ENCODE measurements at regions not wholly inside any gene's neighbourhood (a gene's known extent, or its start where the extent isn't known, plus 50 kb on each side); places are given as distances from the start of the nearest gene placed in this dataset.
"Not testable (repeated sequence)": the region's sequence is repeated elsewhere in the genome, so short reads cannot be mapped to it uniquely, and the experiment has no call there.

DNA sequence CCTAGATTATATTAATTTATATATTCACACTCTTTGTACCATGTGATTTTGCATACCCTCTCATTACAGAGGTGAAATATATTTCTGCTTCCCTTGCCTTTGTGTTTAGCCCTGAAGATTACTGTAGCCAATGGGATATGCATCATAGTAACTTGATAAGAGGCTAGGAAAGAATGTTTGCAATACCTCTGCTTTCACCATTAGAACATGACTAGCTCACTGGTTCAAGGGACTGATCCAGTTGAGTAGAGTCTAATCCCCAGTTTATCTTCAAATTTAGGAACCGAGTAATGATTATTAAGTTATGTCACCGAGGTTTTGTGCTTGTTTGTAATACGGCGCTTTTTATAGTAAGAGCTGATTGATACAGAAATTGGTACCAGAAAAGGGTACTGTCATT, 552.6 kb upstream of the GJE1 start:
- DNase-seq (ENCODE audit: low read depth): peak; percentile 57

DNA sequence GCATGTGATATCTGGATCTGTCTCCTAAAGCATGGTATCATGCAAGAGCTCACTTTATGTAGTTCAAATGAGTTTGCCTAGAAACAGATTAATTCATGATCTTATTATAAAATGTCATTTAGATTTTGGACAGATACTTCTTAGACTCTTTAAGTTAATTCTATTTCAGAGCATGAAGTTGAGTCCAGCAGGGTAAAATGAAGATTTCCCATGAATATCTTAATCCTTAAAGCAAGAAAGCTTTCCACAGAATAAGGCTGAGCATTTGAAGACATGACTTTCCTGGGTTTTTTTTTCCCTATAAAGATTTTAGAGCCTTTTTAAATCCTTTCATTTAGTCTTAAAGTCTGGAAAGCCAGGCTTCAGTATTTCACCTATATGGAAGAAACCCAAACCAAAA, 556.0 kb upstream of the GJE1 start:
- no peak for DNase-seq (ENCODE audit: low read depth)

DNA sequence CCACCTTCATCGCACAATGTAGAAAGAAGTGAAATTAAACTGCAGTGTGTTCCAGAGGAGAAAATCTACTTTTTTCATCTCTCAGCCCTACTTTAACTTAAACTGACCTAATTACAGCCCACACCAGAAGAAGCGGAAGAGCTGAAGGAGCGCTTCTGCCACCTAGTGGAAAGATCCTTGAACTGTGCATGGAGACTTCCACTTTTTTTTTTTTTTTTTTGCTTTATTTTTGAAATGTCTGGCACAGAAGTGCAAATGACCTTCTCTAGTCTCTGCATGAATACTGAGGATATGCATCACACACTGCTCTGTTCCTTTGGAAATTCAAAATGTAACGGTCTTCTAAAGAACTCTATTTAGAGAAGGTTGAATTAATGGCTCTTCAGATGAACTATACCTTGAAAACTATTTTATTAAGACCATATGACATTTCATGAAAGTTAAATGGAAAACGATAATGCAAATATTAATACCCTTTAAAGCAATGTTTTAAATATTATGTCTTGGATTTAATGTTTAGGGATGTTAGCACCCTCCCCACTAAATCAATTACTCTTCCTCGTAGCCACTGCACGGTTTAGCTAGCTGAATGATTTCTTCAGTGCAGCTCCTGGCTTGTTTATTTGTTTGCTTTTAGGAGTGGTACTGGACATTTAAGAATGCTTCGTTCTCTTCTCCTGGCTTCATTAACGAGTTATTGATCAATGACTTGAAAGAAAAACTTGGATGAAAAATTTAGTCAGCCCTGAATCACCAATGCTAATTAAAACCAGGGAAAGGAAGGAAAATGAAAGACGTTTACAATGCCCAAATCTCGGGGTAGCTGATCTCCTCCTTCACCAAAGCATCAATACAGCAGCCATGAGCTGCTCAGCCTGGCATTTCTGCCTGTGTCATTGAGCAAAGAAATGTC, 569.6 kb upstream of the GJE1 start:
- DNase-seq (ENCODE audit: low read depth): peak; percentile 86

DNA sequence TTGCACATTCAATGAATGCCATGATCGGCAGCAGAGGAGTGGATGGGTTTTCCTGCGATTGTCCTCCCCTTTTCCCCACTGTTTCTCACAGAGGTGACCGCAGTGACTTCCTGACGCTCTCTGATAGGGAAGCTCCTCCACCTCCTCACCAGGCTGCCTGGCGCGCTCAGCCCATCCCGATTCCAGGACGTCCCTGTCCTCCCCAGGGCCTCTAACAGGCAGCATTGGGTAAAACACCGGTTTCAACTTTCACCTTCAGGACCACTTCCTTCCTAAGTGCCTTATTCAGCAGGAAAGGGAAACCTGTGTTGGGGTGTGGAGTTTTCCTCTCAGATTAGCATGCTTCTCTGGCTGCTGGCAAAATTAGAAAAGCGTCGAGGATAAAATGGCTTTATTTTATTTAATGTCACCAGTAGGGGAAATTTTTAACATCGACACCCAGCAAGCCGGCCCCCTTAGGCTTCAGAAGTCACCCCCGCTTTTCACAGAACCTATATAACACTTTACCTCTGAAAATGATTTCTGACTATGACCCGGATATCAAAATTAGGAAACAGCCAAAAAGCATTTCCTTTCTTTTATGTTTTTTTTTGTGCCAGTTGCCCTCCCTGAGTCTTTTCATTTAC, 570.4 kb upstream of the GJE1 start:
- peak; percentile 9 for DNase-seq (ENCODE audit: low read depth)

DNA sequence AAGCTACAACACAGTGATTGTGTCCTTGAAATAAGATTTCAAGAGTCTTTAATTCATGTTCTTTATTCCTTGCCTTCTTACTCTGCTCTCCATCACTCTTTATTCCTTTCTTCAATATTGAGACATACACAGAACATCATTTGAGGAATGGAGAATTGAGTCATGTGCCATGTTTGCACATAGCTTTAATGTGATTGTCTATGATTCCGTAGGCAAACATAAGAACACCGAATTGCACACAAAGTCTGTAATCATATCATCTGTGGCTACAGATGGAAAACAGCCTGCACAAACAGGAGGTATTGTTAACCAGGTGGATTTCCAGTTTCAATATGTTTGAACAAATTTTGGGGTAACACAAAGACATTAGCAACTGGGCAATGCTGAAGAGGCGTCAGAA, 571.6 kb upstream of the GJE1 start:
- DNase-seq (ENCODE audit: low read depth): no peak

DNA sequence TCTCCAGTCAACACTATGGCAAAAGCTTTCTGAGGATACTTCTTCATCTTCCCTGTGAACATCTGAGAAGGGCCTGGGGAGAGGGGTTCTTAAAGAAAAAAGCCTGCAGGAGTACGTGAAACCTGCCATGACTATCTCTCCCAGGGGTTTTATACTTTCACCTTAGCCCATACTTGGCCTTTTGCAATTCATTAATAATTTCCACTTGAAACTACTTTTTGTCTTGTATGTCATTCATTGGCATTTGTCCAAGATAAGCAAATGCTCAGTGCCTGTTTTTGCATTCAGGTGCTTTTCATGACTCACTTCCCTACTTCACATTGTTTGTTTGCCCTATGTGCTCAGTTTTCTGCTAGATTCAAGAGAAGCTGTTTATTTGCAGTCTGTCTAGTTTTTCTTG, 580.3 kb upstream of the GJE1 start:
- peak; percentile 58 for DNase-seq (ENCODE audit: low read depth)

DNA sequence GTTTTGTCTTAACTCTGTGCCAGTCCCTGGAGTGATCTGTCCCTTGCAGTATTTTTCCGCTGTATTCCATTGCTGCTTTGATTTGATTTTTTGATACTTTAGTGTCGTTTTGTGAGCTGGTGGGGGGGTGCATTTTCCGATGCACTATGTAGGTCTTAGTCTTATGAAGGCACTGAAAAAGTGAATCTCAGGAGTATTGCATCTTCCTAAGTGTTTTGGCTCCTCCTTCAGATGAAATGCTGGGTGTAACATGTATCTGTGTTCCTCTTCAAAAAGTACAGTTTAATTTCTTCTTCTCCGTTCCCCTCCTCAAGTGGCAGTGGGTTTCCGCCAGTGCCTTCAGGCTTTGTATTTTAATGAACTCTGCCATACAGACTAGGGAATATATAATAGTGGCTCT, 580.7 kb upstream of the GJE1 start:
- no peak for DNase-seq (ENCODE audit: low read depth)

DNA sequence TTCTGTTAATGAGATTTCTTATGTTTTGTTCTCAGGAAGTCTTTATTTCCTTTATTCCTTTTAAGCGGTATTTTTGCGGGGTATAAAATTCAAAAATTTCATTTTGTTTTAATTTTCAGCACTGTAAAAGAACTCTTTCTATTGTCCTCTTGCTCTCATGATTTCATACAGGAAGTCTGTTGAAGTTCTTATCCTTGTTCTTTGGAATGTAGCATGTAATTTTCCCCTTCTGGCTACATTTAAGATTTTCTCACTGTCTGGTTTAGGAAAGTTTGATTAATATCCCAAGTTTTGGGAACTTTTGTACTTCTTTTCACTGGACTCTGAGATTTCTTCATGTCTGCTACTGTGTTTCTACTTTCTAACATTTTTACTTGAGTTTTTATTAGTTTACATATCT, 581.4 kb upstream of the GJE1 start:
- DNase-seq (ENCODE audit: low read depth): peak; percentile 11

DNA sequence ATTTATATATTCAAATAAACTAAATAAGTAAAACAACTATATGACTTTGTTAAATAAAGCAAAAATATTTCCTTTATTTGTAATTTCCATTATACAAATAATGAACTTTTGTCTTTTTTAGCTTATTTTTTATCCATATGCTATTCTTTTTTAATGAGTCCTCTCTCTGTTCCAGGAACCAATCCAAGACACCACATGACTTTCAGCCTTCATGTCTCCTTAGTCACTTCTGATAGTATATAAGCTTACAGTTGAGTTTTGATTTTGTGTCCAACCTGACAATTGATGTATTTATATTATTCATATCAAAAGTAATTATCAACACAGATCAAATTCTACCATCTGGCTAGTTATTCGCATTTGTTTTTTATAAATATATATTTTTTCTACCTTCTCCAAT, 582.3 kb upstream of the GJE1 start:
- no peak for DNase-seq (ENCODE audit: low read depth)

DNA sequence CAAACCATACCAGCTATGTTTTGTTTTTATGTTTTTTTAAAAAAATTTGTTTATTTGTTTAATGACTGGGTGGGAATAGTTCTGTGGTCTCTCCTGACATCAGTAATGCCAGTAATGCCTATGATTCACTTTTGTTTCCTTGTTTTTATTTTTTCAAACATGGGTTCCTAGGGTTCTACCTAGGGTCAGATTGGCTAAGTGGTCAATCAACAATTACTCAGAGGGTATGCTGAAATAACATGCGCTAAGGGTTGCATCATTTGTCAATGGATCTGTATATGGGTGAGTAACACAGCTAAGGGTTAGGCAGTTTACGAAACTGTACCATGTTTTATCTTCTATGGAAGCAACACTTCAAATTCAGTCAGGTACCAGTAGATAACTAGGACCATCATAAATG, 583.8 kb upstream of the GJE1 start:
- DNase-seq (ENCODE audit: low read depth): peak; percentile 85

DNA sequence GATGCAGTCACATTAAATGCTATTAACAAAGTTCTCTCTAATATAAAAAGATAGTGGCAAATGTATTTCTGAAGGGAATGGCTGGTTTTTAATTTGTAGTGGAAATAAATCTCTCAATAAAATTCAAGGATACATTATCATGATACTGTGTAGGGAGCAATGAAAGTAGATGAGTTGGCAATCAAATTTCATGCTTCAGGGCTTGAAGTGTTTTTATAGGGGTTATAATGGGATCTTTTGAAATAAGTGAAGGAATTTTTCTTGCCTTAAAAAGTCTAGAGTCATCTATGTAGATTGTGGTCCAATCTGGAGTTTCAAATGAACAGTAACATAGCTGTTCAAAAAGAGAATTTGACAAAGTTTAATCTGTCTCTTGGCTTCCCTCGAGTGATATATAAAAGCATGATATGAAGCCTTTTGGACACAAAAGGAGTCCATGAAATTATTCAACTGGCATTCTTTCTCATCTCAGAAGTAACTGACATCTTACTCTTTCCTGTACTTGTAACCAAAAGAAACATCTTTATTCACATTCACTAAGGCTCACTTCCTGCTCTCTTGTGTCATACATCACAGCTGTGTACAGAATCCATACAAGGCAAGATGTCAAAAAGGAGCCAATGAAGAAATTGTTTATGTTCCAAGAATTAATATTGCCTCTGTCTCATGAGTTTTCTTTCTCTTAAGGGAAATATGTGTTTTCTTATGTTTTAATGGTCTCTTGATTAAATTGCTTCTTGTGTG, 591.0 kb upstream of the GJE1 start:
- no peak for DNase-seq (ENCODE audit: low read depth)

DNA sequence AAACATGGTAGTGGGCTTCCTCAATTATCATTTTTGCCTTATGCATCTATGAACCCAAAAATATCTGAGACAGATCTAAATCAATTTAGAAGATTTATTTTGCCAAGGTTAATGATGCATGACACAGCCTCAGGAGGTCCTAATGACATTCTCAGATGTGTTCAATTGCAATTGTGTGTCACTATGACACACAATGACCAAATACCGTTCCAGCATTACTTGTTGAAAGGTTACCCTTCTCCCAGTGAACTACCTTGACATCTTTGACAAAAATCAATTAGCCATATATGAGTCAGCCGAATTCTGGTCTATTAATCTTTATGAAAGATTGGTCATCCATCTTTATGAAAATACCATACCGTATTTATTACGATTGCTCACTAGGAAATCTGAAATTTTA, 592.5 kb upstream of the GJE1 start:
- no peak for DNase-seq (ENCODE audit: low read depth)

DNA sequence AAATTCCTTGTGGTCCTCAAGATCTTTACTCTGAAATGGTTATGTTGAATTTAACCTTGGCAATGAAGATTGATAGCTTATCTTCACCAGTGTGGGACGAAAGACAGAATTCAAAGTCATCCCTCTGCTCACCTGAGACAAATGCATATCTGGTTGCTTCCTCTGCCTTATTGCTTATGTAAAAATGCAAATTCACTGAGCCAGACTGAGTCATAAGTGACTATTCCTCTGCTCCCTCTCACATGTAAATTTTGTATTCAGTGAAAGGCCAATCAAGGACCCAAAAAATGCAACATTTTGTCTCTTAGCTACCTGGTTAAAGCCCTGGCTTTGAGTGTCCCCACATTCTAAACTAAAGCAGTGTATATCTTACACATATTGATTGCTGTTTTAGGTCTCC, 593.1 kb upstream of the GJE1 start:
- DNase-seq (ENCODE audit: low read depth): no peak

DNA sequence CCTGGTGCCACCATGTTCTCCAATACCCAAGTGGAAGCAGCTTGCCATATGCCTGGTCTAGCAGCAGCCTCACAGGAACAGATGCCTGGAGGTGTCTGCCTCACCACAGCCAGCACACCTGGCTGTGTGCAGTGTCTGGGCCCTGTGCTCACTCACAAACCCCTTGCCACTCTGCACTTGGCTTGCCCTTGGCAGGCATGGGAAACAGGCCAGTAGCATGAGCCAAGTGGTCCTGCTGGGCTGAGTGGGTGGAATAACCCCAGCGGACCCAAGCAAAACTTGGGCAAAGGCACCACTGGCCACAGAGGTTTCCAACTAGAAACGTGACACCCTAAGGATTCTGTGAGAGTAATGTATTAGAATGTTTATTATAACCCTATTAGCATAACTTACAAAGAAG, 600.5 kb upstream of the GJE1 start:
- no peak for DNase-seq (ENCODE audit: low read depth)

DNA sequence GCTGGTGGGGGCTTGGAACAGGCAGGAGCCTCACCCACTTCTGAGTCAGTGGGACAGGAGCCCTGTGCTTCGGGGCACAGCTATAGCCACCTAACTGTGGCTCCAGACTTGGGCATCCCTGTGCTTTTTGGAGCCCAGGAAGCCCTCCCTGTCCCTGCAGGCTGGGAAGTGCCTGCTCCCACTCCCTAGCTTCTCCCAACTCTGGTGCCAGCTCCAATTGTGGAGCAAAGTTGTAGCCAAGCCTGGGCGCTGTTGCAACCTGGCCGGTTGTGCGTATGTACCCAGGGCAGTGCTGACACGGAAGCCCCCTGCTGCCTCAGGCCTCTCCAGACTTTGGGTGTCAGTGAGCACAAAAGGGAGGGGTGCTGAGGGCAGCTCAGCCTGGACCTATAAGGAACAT, 601.7 kb upstream of the GJE1 start:
- no peak for DNase-seq (ENCODE audit: low read depth)

DNA sequence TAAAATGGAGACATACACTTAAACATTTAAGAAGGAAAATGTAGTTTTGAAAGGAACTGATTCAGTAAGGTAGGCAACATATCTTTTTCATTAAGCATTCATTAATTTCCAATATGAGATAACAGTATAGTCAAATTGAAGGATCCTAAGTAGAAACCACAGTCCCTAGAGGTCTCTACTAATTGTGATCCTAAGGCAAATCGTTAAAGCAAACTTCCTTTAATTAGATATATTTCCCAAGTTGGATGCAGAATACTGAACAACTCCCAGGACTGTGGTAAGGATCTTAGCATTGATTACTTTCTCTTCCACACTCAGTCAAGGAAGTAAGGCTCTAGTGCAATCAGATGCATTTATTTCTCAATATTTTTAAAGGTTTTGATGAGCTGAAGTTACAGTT, 604.1 kb upstream of the GJE1 start:
- no peak for DNase-seq (ENCODE audit: low read depth)

DNA sequence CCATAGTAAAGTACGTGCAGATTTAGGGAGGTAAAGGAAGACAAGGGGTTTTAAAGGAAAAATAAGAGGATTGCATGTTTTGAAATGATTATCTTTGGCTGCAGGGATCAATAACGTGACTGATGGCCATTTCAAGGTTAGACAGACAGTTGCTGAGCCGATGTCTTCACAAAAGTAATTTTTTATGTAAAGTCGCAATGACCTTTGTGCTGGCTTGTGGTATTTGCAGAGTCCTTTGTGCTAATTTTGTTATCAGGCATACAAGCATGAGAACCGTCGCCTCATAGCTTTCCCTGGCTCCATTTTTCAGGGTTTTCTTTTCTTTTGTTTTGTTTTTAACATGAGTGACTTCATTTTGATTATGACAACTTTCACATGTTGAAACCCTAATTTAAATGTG, 605.7 kb upstream of the GJE1 start:
- DNase-seq (ENCODE audit: low read depth): no peak

DNA sequence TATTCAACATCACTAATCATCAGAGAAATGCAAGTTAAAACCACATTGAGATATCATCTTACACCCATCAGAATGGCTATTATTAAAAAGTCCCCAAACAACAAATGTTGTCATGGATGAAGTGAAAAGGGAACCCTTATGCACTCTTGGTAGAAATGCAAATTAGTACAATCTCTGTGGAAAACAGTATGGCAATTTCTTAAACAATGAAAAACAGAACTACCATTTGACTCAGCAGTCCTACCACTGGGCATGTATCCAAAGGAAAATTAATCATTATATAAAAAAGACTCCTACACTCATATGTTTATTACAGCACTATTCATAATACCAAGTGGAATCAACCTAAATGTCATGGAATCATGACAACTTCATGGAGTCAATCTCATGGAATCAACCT, 611.3 kb upstream of the GJE1 start:
- peak; percentile 25 for DNase-seq (ENCODE audit: low read depth)

DNA sequence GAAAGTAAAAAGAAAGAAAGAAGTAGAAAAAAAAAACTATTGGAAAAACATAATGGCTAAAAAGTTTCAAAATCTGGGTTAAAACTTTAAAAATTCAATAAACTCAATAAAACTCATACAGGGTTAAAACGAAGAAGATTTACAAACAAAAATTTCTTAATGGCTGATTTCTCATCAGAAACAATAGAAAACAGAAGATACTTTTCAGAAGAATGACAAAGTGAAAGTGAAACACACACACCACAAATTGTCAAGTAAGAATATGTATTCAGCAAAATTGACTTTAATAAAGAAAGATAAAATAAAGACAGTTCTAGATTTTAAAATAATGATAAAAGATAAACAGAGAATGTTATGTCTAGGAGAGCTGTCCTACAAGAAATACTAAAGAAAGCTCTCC, 618.9 kb upstream of the GJE1 start:
- peak; percentile 19 for DNase-seq (ENCODE audit: low read depth)

DNA sequence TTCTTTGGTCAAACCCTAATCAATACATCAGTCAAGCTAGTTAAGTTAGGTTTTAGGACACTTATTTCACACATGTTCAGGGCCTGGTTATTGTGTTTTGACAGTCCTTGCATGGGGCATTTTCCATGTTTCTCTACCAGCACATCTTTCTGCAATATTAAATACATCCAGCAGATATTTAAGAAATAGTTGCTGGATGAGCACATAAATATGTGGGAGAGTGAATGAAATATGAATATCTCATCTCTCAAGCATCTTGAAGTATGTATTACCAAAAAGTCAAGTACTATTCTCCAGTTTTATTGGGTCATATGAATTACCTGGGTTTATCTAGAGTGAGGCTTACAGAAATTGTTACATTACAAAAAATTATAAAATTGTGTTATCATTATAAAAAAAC, 621.9 kb upstream of the GJE1 start:
- DNase-seq (ENCODE audit: low read depth): no peak

DNA sequence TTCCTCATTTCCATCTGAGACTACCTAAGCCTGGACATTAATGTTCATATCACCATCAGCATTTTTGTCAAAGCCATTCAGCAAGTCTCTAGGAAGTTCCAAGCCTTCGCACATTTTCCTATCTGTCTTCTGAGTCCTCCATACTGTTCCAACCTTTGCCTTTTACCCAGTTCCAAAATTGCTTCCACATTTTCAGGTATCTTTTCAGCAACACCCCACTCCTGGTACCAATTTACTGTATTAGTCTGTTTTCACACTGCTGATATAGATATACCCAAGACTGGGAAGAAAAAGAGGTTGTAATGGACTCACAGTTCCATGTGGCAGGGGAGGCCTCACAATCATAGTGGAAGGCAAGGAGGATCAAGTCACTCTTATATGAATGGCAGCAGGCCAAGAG, 626.7 kb upstream of the GJE1 start:
- DNase-seq (ENCODE audit: low read depth): not testable (repeated sequence)

DNA sequence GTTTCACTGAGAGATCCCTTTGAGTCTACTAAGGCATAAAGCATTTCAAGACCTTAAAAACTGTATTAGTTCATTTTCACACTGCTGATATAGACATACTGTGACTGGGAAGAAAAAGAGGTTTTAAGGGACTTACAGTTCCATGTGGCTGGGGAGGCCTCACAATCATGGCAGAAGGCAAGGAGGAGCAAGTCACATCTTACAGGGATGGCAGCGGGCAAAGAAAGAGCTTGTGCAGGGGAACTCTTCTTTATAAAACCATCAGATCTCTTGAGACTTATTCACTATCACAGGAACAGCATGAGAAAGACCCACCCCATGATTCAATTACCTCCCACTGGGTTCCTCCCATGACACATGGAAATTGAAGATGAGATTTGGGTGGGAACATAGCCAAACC, 628.4 kb upstream of the GJE1 start:
- not testable (repeated sequence) for DNase-seq (ENCODE audit: low read depth)

DNA sequence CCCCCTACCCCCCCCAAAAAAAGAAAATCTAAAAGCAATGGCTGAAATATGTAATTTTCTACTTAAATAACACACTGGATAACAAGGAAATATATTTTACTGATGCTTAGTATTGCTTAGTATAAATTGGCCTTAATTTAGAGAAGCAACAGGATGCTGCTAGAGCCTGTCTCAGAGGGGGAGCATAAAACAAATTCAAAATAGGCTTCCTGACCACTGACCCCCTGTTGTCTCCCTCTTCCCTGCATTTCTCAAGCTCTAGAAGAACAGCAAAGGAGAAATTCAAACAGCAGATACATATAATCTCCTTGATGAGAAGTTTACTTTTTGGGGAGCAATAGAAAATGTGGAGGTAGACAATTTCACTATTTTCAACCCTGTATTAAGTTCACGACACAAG, 631.1 kb upstream of the GJE1 start:
- DNase-seq (ENCODE audit: low read depth): no peak
